GM21515 (cell line): ENCODE measurements at regions not wholly inside any gene's neighbourhood (a gene's known extent, or its start where the extent isn't known, plus 50 kb on each side); places are given as distances from the start of the nearest gene placed in this dataset.

Experiments
- ATAC-seq: cut with Tn5 transposase; IDR thresholded peaks from one replicate; pipeline ENCODE4 v1.9.1; 2021; ENCODE audit not compliant: unreplicated experiment

DNA sequence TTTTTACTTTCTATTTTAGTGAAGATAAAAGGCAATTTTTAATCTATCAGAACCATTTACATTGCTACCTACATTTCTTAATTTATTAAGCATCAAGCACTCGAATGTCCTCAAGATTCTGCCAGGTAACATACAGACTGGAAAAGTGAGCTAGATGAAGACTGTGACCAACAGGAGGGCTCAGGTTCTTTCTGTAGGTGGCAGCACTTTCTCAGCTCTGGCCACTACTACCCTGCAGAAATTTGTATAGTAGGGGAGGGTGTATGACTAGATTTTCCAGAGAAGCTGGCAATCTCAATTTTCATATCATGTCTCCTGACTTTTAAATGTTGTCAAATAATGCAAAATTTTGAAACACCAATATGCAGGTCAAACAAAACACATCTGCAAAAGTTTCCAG lies 165.0 kb upstream of the SUCLG2 start:
- ATAC-seq: no peak

DNA sequence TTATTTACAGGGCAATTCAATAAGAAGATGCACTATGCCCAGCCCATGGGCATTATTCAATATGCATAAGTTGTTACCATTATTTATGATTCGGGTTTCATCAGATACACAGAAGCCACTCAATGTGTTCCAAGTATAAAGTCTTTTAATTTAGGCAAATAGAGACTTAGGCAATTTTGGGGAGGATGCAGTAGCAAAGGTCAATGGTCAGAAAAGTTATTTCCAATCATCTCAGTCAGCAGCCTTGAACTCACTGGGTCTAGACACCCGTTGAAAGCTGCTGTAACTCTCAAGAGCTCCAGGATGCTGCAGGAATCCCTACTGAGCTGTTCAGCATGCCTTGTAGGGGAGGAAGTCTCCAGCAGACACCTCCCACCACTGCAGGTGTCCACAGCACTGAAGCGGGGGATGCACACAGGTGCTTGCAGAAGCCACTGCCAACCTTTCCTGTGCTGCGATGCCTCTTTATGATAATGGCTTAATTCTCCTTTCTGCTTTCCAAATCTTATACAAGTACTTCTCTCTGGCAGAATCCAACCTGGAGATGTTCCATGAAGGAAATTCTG lies 155.0 kb upstream of the SUCLG2 start:
- ATAC-seq: no peak

DNA sequence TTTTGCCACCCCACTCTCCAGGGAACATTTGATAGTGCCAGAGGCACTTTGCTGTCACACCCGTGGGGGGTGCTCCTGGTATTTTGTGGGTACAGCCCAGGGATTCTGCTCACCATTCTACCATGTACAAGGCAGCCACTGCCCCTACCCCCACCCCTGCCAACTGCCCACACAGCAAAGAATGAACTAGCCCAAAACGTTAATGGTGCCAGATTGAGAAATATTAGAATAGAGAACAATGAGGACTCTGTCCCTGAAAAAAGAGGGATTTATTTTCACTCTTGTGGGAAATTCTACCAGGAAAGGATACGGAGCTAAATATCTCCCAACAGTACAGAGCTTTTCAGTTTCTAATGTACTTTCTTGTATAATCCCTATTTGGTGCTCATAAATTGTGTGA lies 154.5 kb upstream of the SUCLG2 start:
- no peak for ATAC-seq

DNA sequence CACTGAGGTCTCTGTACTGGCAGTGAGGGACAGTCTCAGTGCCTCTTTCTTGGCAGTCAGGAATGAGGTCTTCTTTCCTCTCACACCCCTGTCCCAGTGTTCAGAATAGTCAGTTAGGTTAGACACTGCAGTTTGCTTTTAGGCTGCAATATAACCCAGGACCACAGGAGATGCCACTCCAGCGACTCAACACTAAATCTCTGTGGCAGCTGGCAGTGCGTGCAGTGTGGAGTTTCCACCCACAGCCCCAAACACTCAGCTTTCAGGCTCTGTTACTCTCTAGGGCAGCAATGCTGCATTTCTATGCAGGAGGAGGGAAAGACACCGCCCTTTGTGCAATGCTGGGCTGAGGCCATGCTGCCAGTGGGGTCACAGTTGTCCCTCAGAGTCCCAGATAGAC lies 150.2 kb upstream of the SUCLG2 start:
- no peak for ATAC-seq

DNA sequence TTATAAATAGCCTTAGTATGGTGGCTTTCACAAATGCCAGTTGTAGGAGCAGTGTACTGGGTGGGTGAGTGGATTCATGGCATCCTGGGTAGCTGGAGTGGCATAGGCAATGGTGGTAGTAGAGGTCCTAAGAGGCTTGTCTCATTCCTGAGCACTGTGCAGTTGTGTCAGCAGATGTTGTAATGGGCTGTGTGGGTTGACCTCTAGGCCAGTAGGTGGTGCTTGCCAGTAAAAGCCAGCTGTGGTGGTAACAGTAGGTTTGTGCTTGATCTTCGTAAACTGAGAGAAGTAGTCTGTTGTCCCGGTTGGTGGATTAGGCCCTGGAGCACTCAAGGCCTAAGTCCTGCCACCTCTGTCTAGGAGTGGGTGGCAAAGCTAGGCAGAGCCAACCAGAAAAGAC lies 149.7 kb upstream of the SUCLG2 start:
- no peak for ATAC-seq

DNA sequence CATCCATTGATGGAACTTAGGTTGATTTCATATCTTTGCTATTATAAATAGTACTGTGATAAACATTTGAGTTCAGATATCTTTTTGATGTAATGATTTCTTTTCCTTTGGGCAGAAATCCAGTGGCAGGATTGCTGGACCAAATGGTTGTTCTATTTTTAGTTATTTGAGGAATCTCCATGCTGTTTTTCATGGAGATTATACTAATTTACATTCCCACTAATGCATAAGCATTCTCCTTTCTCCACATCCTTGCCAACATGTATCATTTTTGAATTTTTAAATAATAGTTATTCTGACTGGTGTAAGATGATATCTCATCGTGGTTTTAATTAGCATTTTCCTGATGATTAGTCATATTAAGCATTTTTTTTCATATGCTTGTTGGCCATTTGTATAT lies 144.0 kb upstream of the SUCLG2 start:
- ATAC-seq: no peak

DNA sequence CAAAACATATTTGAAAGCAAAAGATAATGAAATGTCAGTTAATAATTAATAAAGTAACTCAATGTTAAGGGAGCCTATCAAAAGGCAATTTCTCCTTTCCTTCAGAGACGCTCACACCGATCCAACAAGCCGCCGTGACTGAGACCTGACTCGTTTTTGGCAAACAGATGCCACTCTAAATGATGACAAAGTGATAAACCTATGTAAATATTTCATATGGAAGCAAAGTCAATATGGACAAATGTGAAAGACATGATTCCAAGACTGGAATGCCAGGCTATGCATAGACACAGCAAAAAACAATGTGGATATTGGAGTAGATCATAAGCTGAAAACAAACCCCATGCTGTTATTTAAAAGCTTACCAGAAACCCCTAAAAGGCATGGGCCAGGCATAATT lies 137.2 kb upstream of the SUCLG2 start:
- ATAC-seq: no peak

DNA sequence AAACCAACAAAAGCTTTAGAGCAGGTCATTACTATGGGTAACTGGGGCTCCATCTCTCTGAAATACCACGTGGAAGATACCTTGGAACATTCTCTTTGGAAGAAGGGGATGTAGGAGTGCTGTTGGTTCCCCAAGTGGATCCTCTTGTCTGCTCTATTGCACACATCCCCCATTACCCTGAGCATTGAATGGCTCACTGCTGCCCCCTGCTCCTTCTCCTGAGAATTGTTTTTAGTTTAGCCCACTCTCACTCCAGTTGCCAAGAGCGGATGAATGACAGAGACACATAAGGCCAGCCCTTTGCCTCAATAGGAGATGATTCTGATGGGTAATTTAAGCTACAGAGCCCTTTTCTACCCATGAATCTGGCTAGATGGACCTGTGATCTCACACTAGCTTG lies 135.6 kb upstream of the SUCLG2 start:
- peak; percentile 84 for ATAC-seq

DNA sequence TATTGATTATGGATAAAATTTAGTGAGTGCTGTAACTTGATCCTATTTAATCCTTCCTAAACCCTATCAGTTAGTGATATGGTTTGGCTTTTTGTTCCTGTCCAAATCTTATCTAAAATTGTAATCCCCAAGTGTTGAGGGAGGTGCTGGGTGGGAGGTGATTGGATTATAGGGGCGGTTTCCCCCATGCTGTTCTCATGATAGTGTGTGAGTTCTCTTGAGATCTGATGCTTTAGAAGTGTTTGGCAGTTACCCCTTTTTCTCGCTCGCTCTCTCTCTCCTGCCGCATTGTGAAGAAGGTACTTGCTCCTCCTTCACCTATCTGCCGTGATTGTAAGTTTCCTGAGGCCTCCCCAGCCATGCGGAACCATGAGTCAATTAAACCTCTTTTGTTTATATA lies 134.0 kb upstream of the SUCLG2 start:
- no peak for ATAC-seq

DNA sequence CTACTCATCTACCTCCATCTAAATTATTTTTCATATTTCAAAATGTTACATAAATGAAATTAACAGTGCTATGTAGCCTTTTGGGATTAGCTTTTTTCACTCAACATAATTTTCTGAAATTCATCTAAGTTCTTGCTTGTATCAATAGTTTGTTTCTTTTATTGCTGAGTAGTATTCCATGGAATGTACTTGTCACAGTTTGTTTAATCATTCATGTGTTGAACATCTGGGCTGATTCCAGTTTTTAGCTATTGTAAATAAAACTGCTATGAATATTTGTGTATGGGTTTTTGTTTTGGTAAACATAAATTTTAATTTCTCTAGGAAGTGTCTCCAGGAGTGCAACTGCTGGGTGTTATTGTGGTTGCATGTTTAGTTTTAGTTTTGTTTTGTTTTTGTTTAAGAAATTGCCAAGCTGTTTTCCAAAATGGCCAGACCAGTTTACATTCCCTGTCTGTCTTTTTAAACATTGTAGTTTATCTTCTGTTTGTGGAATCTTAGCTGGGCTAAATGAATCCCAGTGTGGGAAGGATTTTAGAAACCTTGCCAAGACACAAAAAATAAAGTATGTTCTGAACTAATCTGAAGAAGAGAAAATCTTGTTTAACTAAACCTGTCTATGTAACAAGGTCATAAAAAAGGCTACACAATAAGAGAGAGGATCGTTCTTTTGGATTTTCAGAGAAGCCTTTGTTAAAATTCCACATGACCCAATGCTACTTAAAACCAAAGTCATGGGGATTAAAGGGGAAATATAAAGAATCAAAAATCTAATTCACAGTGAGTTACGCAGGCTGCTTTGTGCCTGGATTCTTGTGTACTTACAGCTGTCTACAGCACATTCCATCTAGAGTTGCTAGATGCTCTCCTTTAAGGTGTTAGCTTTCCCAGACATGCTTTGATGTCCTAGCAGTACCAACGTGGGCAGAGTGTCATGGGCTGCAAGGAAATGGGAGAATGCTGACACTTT lies 129.2 kb upstream of the SUCLG2 start:
- no peak for ATAC-seq

DNA sequence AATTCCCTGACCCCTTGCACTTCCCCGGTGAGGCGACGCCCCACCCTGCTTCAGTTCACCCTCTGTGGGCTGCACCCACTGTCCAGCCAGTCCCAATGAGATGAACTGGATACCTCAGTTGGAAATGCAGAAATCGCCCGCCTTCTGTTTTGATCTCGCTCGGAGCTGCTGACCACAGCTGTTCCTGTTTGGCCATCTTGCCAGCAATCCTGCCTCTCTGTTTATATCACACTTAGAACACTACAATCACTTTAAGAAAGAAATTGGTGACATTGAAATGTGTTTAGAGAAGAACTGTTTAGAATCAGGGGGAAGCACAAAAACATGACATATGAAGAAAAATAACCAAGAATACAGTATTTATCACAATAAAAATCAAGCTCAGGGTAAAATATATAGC lies 127.5 kb upstream of the SUCLG2 start:
- no peak for ATAC-seq

DNA sequence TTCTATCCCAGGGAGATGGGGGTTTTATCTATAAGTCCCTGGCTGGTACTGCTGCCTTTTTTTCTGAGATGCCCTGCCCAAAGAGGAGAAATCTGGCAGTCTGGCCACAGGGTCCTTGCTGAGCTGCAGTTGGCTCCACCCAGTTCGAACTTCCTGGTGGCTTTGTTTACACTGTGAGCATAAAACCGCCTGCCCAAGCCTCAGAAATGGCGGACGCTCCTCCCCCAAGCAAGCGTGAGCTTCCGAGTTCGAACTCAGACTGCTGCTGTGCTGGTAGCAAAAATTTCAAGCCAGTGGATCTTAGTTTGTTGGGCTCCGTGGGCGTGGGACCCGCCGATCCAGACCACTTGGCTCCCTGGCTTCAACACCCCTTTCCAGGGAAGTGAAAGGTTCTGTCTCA lies 126.8 kb upstream of the SUCLG2 start:
- no peak for ATAC-seq

DNA sequence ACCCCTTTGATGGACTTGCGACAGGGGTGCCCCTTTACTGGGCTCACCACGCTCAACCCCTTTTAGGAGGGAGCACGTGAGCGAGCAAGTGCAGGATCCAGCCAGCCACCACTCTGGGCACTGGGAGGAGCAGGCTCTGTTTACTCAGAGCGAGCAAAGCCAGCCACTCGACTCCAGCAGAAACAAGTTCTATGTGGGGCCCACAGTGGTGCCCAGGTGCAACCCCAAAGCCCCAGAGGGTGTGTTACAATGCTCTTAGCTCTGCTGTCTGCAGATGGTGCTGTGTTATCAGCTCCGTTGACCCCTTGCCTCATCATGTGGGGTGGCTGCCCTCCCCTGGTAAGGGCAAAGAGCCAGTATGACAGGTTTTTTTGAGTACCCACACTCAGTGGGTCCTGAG lies 120.3 kb upstream of the SUCLG2 start:
- no peak for ATAC-seq

DNA sequence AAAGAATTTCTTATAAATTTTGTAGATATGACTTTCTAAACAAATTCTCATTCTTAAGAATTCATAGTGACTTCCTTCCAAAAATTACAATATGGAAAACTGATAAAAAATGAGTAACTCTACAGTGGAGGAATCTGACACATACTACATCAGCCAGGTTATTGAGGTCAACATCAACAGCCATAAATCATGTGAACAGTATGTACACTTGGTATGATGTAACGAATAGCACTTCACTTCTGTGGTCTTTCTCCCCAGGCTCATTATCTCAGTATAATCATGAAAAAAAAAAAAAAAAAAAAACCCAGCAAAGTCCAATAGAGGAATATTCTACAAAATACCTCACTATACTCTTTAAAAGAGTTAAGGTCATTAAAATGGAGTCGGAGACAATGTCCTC lies 111.2 kb upstream of the SUCLG2 start:
- no peak for ATAC-seq

DNA sequence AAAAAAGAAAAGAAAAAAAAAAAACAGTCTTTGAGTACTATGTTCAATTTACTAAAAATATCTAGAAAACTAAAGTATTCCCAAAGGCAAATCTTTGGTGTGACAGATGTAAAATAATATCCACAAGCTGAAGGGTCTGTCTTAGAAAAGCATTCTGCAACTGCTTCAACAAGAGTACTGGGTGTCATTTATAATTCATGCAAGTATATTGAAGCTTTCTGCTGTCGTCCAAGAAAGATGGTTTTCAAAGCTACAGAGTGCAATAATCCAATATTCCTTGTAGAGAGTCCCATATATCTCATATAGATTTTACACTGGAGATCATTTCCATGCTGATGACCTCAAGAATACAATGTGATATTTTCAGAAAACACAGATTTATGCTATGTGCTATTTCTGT lies 90.9 kb upstream of the SUCLG2 start:
- ATAC-seq: no peak

DNA sequence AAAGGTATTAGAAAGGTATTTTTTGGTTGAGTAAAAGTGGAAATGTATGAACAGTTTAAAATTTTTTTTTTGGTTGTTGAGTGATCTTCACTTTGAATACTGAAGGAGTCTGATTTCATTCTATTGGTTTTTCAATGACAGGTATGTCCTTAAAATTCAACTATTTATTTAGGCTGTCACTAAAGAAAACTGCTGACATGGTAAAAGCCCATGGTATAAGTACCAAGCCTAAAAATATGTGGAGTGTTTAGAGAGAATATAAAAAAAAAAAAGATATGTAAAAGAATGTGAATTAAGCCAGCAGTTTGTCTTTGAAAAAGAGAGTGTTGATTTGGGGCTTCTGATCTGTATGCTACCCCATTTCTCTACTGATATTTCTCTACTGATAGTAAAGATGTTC lies 90.3 kb upstream of the SUCLG2 start:
- ATAC-seq: no peak

DNA sequence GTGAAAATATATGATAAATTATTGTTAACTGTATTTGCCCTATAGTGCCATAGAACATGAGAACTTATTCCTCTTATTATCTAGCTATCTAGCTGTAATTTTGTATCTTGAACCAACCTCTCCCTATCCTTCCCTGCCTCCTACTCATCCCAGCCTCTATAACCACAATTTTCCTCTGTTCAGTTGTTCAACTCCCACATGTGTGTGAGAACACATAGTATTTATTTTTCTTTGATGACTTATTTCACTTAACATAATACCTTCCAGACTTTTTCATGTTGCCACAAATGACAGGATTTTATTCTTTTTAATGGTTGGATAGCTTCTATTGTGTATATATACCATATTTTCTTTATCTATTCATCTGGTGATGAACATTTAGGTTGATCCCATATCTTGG lies 85.4 kb upstream of the SUCLG2 start:
- ATAC-seq: no peak

DNA sequence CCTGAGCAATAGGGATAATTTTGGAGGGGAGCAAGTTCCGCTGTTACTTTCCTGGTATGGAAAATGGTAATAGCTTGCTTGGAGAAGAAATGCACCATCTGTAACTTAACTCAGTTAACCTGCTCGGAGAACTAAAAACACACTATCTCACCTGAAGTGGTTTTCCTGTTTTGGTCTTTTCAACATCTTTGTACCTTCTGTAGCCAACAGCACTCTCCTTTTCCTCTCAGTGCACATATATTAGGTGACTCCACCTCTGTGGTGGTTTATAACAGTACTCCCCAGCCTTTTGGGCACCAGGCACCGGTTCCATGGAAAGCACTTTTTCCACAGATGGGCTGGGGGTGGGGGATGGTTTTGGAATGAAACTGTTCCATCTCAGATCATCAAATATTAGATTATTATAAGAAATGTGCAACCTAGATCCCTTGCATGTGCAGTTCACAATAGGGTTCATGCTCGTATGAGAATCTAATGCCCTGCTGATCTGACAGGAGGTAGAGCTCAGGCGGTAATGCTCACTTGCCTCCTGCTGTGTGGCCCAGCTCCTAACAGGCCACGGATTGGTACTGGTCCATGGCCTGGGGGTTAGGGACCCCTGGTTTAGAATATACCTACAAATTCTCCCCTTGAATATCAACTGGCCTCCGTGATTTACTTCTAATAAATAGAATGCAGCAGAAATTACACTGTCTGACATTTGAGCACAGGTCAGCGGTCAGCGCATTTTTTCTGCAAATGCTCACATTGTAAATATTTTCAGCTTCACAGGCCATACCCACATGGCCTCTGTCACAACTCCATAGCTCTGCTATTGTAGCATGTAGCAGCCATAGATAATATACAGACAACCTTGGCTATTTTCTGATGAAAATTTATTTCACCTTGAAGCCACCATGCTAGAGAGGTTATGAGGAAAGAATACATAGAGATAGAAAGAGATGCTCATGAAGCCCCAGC lies 83.8 kb upstream of the SUCLG2 start:
- no peak for ATAC-seq

DNA sequence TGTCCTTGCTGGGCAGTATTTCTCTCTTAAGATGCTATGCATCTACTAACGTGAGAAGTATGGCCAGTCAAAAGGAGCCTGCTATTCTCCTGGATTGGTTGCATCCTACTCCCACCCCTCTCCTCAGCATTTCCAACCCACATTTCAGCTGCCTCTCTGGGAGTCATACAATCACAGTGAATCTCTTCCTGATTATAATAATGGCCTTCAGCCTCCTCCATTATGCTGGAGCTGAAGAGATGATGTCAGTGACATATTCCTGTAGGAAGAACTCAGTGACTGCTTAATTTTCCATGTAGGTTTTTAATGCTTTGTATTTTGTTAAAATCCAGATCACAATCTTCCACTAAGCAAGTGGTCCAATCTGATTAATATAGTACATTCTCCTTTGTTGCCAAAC lies 82.7 kb upstream of the SUCLG2 start:
- ATAC-seq: no peak

DNA sequence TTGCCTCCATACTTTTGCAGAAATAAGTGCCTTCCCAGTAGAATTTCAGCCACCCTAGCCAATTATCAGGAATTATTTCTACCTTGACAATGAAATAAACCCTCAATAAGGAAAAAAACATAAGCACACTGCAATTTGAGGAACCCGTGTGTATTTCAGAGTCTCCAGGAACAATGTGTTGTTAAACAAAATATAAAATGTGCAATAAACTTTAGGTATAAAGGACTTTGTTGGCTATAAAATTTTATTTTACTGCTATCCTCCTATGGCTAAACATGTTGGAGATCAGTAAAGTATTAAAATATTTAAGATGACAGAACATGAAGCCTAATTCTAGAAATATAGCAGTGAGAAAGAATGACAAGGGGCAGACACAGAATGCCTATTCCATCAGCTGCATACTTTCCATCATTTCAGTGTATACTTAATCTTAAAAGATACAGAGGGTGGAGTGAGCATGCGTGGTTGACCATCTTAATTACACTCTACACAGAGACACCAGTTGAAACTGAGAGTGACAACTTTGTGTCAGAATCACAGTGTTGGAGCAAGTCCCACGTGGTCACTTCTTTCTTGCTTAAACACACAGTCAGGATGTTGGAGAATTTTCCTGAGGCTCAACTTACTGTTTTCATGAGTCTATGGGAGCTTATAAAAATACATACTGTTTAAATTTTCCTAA lies 79.0 kb upstream of the SUCLG2 start:
- no peak for ATAC-seq

DNA sequence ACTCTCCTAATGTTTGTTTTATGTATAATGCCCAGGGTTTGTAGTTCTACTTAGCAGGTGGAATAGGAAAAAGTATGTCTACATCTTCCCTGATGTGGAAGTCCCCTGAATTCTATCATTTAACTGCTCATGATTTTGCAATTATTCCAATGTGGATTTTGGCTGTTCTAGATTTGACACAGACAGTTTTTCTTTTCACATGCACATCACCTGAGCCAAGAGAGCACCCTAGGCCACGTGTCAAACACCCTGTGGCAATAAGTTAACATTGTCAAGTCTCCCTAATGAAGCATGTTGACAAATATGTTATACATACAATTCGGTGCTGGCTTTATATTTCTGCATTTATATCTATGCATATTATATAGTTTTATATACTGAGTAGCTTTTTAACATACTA lies 70.0 kb upstream of the SUCLG2 start:
- no peak for ATAC-seq
